Body of pancreas (tissue), 4 donors: ENCODE measurements at regions not wholly inside any gene's neighbourhood (a gene's known extent, or its start where the extent isn't known, plus 50 kb on each side); places are given as distances from the start of the nearest gene placed in this dataset.

Experiments used
- CTCF ChIP-seq, 7 experiments: fragments of 450-650 bp in 4 of 7; fragments of 200-600 bp in 3 of 7; sonication (generic) in 3 of 7; IDR thresholded peaks; one replicate each; pipeline ENCODE4 v1.5.1; 2016 to 2019; ENCODE audit warnings: antibody characterized with exemption in 7 of 7
- POLR2A ChIP-seq, 3 donors: fragments of 450-650 bp; IDR thresholded peaks; one replicate each; pipeline ENCODE4 v1.6.1; 2016; ENCODE audit warnings: antibody characterized with exemption in 3 of 3, mild to moderate bottlenecking in 2 of 3

- TF ChIP-seq CTCF (IDR thresholded peaks at IDR 0.05) (no peak), POLR2A (IDR thresholded peaks at IDR 0.05) (no peak)
These were observed 1344.6 kb upstream of the ZEB2 start for GRCh38 chr2:145864501-145864900.
